NCI-H187 (cell line): ENCODE measurements at regions not wholly inside any gene's neighbourhood (a gene's known extent, or its start where the extent isn't known, plus 50 kb on each side); places are given as distances from the start of the nearest gene placed in this dataset.

Experiments used
- DNase-seq, 2 experiments: peaks; one replicate each; lab custom pipeline; 2025; lab: John Stamatoyannopoulos, UW

- no peak for DNase-seq
Measured at GRCh38 chr4:125808022-125808421, 493.3 kb downstream of the FAT4 start.

GRCh38 chr4:125808570-125808969 is 493.8 kb downstream of the FAT4 start:
- DNase-seq: no peak

DNA sequence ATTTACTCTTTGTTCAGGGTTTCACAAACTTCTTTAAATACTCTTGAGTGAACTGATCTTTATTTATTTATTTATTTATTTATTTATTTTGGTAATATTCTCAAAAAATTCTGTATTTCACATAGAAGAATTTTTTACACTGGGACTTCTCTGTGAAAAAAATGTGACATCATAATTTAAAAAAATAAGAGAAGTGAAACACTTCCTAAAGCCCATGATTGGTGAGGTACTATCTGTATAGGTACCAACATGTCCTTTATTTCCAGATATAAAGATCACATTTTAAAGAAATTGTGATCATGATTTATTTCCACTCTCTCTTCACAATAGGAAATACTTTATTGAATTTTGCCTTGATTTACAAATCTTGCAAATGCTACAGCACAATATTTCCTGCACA is 497.1 kb downstream of the FAT4 start:
- DNase-seq: no peak

DNA sequence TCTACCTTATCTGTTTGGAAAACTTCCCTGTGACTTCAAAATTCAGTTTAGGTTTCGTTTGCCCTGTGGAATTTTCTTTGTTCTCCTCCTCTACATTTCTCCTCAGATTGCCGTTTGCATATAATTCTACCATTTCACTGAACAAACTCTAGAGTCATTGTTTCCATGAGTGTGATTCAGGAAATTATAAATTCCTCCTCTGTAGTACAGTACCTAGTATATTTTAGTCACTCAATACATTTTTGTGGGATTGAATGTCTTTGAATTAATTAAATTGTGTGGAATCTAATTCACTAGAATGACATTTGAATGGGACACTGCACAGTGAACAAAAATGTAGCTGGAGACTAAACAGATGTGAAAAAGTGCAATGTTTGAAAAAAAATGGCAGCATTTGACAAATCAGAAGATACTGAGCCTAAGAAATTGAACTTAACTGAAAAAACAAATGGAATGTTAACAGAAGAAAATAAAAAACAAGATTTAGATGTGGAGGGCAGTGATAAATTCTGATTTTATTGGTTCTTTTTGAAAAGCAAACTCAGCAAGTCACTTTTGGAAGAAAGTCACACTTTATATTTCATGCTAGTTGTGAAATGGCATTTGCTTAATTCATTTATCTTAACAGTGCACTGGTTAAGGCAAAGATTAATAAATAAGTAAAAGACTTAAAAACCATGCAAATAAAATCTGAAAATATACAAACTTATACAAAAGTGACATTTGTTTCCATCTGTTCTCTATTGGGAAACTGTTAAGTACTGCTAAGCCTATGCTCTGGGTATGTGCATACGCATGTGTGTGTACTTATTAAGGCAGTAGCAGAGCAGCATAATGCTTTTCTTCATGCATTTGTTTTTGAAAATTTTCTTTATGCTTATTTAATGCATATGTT is 512.3 kb downstream of the FAT4 start:
- no peak for DNase-seq

DNA sequence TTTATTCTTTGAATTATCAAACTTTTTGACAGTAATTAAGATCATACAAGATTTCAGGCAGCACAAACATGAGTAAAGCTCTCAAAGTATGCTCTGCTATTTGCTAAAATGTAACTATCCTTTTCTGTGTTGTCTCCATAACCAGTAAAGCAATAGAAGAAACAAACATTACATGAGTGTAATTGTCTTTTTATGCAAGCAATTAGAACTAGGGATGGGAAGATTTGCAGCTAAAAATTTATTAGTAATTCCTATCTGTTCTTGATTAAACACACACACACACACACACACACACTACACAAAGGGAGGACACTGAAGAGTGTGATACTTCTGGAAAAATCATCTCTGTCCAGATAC is 512.9 kb downstream of the FAT4 start:
- no peak for DNase-seq

GRCh38 chr4:125828346-125828745 is 513.6 kb downstream of the FAT4 start:
- DNase-seq: no peak

- DNase-seq: no peak
Measured at GRCh38 chr4:125832161-125832560, 517.4 kb downstream of the FAT4 start.

- DNase-seq: no peak
Measured at GRCh38 chr4:125836597-125837195, 521.9 kb downstream of the FAT4 start.

GRCh38 chr4:125837493-125838201 is 522.9 kb downstream of the FAT4 start:
- DNase-seq: no peak

DNA sequence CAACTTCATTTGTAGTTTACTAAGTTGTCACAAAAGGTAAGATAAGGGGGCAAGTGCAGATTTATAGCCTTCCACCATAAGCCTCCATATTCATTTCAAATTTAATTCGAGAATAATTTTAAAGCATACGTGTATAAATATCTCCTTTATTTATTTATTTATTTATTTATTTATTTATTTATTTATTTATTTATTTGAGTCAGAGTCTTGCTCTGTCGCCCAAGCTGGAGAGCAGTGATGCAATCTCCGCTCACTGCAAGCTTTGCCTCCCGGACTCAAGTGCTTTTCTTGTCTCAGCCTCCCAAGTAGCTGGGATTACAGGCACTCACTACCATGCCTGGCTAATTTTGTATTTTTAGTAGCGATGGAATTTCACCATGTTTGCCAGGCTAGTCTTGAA is 523.4 kb downstream of the FAT4 start:
- no peak for DNase-seq

DNA sequence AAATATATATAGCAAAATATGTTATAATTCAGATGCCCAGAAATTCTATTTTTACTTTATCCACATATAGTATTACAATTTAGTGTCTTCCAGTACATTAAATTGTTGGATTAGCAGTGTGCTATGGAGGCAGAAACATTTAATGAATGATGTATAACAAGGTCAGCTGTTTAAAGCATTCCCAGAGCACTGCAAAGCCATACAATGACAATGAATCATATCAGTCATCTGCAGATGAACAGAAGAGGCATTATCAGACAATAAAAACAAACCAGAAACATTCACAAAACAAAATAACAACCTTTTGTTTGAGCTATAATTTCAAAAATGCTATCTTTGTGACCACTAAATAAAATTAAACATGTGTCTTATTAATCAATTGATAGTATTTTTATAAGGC is 524.2 kb downstream of the FAT4 start:
- no peak for DNase-seq

DNA sequence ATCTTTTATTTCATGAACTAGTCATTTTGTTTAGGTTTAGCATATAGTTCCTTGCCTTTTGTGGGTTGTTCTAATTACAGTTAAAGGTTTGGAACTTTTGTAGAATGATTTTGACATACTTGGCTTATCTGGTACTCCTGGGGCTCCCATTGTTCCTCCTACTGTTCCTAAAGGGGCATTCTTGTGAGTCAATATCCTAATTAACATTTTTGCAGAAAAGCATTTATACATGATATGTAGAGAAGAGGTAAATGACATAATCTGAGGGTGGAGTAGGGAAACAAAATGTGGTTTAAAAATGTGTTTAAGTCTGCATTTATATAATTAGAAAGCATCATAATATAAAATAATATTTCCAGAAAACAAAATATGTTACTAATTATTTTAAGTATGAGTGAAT is 529.2 kb downstream of the FAT4 start:
- no peak for DNase-seq

DNA sequence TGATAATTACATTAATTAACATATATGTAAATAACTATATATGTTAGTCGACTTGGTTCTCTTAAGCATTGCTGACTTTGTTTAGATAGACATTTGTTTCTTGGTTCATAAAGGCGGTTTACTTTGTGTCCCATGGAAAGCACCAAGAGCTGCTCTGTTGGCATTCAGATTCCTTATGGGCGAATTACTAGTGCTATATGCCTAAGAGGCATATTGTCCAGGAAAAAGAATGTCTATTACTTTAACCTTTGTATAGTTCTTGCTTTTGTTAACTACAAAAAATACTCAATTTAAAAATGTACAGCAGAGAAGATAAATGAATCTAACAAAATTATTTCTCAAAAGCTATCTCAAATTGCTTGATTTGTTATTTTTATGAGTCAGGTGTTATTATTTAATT is 532.8 kb downstream of the FAT4 start:
- DNase-seq: no peak

DNA sequence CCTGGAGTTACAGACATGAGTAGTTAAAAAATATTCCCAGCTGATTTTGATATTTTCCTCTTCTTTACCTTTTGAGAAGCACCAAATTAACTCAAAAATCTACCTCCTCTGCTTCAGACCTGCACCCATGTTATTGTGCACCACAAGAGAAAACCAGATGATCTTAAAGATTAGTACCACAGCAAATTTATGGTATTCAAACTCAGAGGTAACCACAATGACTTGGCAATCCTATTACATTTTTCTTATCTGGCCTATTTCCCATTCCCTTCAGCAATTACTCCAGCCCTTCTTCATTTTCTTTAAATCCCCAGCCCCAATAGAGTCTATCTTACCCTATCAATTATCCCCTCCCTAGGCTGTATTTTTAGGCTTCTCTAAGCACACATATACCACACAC is 535.1 kb downstream of the FAT4 start:
- no peak for DNase-seq

- DNase-seq: no peak
Measured at GRCh38 chr4:125891597-125892258, 577.0 kb downstream of the FAT4 start.

DNA sequence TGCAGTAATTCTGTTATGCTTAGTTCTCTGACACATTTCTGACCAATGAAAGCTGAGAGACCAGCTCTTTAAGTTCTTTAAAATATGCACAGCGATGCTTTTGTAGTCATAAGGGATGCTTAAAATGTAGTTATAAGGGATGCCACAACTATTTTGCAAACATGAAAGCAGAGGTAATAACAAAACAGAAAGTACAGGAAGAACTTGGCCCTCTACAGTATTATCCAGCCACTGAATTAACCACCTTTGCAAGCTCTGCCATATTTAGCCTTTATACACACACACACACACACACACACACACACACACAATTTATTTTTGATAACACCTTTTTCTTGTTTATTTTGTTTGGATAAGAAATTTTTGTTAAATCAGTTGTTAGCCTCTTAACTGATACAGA is 590.0 kb downstream of the FAT4 start:
- no peak for DNase-seq

DNA sequence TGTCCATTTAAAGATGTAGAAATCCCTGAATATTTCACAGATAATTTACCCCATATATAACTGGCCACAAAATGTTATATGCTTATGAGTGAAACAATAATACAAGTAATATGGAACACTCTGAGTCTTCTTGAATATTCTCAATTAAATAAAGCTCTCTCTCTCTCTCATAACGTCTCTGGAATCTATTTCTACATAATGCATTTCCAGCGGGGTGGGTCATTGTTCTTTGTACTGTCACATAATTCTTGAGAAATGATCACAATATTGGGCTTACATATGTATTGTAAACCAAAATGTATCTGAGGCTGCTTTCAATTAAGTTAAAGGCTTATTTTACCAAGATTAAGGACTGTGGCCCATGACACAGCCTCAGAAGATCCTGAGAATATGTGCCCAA is 596.3 kb downstream of the FAT4 start:
- no peak for DNase-seq

DNA sequence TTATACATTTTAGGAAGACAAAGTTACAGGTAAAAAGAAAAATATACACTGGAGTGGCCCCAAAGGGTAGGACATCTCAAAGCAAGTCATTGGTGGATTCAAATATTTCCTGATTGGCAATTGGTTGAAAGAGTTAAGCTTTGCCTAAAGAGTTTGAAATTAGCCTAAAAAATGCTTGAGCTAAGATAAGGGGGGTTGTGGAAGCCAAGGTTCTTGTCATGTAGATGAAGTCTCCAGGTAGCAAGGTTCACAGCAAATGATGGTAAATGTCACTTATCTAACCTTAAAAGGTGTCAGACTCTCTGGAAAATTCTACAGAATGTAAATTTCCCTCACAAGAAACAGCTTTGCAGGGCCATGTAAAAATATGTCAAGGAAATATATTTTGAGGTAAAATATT is 596.7 kb downstream of the FAT4 start:
- DNase-seq: no peak

DNA sequence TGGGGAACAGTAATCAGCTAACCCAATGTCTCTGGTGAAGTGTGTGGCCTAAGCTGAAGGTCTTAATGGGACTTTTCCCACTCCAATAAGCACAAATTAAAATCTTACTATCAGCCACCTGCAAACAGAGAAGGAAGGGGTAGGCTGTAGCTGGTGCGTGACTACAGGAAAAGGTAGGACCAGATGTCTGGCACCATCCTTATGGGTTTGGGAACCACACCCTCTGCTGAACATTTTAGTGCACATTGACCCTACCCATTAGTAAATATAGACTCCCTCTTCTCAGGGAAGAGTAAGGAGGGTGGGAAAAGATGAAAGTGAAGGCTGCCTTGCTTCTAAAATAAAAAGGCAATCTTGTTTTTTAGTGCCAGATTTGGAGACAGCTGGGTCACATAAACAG is 602.8 kb downstream of the FAT4 start:
- DNase-seq: no peak

DNA sequence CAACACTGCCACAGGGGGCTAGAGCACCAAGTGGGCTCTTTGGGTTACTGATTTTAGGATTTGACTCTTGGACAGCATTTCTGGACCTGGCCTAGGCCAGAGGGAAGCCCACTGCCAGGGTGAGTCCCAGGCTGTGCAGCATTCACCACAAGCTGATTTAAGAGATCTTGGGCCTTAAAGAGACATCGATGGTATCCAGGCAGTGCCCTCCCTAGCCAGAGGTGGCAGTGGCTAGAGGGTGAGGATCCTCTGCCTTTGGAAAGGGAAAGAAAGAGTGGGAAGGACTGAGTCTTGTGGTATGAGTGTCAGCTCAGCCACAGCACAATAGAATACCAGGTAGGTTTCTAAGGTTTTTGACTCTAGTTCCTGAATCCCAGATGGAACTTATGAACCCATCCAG is 613.9 kb downstream of the FAT4 start:
- DNase-seq: no peak

DNA sequence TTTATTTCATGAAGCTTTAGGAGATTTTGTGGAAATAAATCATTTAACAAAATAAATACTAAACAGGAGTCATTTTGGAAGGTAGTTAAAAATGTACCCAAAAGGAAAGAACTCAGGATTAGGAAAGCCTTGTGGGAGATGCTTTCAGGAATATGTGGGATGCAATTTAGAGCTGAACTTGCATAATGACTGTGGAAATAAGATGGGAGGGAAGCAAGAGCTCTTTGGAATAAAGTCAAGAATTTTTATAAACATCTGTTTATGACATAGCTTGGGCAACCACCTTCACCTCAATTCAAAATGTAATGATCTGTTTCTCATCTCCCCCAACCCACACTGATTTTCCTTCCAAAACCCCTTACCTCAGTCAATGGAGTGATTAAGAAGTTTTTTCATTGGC is 623.8 kb downstream of the FAT4 start:
- DNase-seq: no peak

- no peak for DNase-seq
Measured at GRCh38 chr4:125940426-125940825, 625.7 kb downstream of the FAT4 start.

DNA sequence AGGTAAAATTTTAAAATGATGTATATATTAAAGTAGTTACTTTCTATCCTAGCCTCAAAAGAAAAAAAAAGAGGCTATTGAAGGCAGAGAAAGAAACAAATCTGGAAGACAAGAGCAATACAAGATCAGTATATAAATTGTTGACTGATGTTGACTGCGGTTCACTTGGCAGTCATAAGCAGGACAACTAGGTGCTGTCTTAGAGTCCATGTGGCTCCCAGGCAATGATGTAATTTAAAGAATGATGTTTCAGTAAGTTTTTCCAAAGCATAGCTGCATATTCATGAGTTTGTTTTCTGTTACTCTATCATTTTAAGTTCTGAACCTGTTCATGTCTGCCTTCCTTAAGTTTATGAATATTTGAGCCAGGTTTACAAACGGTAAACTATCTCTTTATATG is 630.2 kb downstream of the FAT4 start:
- no peak for DNase-seq
